ENCODE measurements at regions not wholly inside any gene's neighbourhood (a gene's known extent, or its start where the extent isn't known, plus 50 kb on each side); places are given as distances from the start of the nearest gene placed in this dataset.
A peak's percentile ranks its signal among the peaks of the same experiment; 100 is the strongest.

DNA sequence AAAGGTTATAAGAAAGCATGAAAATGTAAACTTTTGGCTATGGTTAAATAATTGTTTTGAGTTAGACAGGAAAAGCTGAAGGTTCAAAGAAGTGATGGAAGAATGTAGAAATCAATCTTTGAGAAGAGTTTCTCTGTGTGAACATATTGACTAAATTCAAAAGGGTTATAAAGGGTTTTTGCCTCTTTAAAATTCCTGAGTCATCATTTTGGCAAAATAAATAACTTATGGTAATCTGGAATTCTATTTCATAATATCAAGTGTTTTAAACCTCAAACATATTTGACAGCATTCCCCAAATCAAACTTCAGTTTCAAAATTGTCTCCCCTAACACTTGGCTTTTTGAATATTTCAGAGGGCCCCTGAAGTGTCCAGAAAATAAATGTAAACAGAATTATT, 60.6 kb upstream of the SPINK5 start:
- dilution Hi-C loops (cut with MboI; ENCODE audit: extremely low pct_ligation_motif_present, low sequenced_read_pairs), result no loop called here
- Histone ChIP-seq H3K79me2 (ENCODE audit: control insufficient read depth, insufficient read depth, low read length) (no peaks in the 10 kb centered on the region), H3K4me1 (ENCODE audit: control insufficient read depth, extremely low read depth, insufficient read depth, low read length) (no peaks in the 10 kb centered on the region), H3K27ac (ENCODE audit: insufficient read depth, low read depth, low read length) (no peak overlapping the region), H3K4me3 (replicated peaks in 1 of 3; ENCODE audit: insufficient read depth in 1 of 3, low read depth in 1 of 3, low read length in 3 of 3) (no peak overlapping the region), H3K9me3 (replicated peaks; ENCODE audit: control insufficient read depth, insufficient read depth, low read length) (no peaks in the 10 kb centered on the region), H3K4me2 (ENCODE audit: insufficient read depth, low read length) (no peak overlapping the region), H3K36me3 (ENCODE audit: control insufficient read depth in 2 of 2, extremely low read depth in 1 of 2, insufficient read depth in 2 of 2, low read length in 2 of 2) (no peaks in the 10 kb centered on the region), H3K9ac (replicated peaks; ENCODE audit: extremely low read depth, insufficient read depth, low read length) (no peak overlapping the region), H4K20me1 (replicated peaks; ENCODE audit: control insufficient read depth, extremely low read depth, insufficient read depth, low read length) (no peaks in the 10 kb centered on the region), H3K9me1 (replicated peaks; ENCODE audit: control insufficient read depth, extremely low read depth, insufficient read depth, low read length) (no peaks in the 10 kb centered on the region), H2AFZ (ENCODE audit: low read depth, low read length) (no peak overlapping the region), H3K27me3 (ENCODE audit: control insufficient read depth in 2 of 2, insufficient read depth in 2 of 2, low read length in 2 of 2) (no peaks in the 10 kb centered on the region)
- TF ChIP-seq, protein P1, sequence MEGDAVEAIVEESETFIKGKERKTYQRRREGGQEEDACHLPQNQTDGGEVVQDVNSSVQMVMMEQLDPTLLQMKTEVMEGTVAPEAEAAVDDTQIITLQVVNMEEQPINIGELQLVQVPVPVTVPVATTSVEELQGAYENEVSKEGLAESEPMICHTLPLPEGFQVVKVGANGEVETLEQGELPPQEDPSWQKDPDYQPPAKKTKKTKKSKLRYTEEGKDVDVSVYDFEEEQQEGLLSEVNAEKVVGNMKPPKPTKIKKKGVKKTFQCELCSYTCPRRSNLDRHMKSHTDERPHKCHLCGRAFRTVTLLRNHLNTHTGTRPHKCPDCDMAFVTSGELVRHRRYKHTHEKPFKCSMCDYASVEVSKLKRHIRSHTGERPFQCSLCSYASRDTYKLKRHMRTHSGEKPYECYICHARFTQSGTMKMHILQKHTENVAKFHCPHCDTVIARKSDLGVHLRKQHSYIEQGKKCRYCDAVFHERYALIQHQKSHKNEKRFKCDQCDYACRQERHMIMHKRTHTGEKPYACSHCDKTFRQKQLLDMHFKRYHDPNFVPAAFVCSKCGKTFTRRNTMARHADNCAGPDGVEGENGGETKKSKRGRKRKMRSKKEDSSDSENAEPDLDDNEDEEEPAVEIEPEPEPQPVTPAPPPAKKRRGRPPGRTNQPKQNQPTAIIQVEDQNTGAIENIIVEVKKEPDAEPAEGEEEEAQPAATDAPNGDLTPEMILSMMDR (IDR thresholded peaks at IDR 0.05; ENCODE audit: extremely low read depth in 1 of 2, insufficient read depth in 1 of 2, low read depth in 1 of 2, low read length in 2 of 2), result no peak
- no peak for TF ChIP-seq POLR2A (IDR thresholded peaks at IDR 0.05; ENCODE audit: low read depth, low read length)
- no peak for TF ChIP-seq GATA2 (IDR thresholded peaks at IDR 0.05; ENCODE audit: insufficient read depth, insufficient read length, low read depth, low read length)
- DNase-seq (ENCODE audit: low read depth, low spot score) (no peak), FAIRE-seq (peak; percentile 33)
- POLR2A ChIA-PET, result no interaction called here
- intact Hi-C loops (cut with micrococcal nuclease), result no loop called here
- CTCF ChIA-PET, result no interaction called here
- BruUV-seq (replicated peaks), result no TSS peak

DNA sequence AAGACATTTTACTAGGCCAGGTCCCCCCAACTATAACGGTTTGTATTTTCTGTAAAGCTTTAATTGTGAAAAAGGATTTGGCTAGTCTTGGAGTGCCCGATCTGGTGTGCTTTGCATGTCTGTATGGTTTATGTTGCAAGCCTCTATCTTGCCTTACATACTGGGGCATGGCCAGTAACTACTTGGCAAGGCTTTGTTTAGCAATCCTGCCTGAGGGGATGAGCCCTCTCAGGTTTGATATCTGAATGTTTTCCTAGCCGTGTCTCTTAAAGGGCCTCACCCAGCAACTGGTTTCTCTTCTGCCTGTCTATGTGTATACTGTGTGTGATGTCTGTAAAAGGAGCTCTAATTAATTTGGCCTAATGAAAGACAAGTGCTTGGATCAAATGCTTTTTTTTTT, 61.3 kb upstream of the SPINK5 start:
- ChIA-PET CTCF (no interaction called here), POLR2A (no interaction called here)
- BruUV-seq (replicated peaks), result no TSS peak
- DNase-seq (ENCODE audit: low read depth, low spot score), result no peak
- Histone ChIP-seq H2AFZ (ENCODE audit: low read depth, low read length) (no peak overlapping the region), H3K4me3 (replicated peaks in 1 of 3; ENCODE audit: insufficient read depth in 1 of 3, low read depth in 1 of 3, low read length in 3 of 3) (no peak overlapping the region), H3K27me3 (ENCODE audit: control insufficient read depth in 2 of 2, insufficient read depth in 2 of 2, low read length in 2 of 2) (no peaks in the 10 kb centered on the region), H3K9me3 (replicated peaks; ENCODE audit: control insufficient read depth, insufficient read depth, low read length) (no peaks in the 10 kb centered on the region), H3K9ac (replicated peaks; ENCODE audit: extremely low read depth, insufficient read depth, low read length) (no peak overlapping the region), H4K20me1 (replicated peaks; ENCODE audit: control insufficient read depth, extremely low read depth, insufficient read depth, low read length) (no peaks in the 10 kb centered on the region), H3K36me3 (ENCODE audit: control insufficient read depth in 2 of 2, extremely low read depth in 1 of 2, insufficient read depth in 2 of 2, low read length in 2 of 2) (no peaks in the 10 kb centered on the region), H3K4me1 (ENCODE audit: control insufficient read depth, extremely low read depth, insufficient read depth, low read length) (no peaks in the 10 kb centered on the region), H3K27ac (ENCODE audit: insufficient read depth, low read depth, low read length) (no peak overlapping the region), H3K4me2 (ENCODE audit: insufficient read depth, low read length) (no peak overlapping the region), H3K79me2 (ENCODE audit: control insufficient read depth, insufficient read depth, low read length) (no peaks in the 10 kb centered on the region), H3K9me1 (replicated peaks; ENCODE audit: control insufficient read depth, extremely low read depth, insufficient read depth, low read length) (no peaks in the 10 kb centered on the region)
- no peak for FAIRE-seq
- dilution Hi-C loops (cut with MboI; ENCODE audit: extremely low pct_ligation_motif_present, low sequenced_read_pairs), result no loop called here
- TF ChIP-seq FOS (IDR thresholded peaks at IDR 0.05; ENCODE audit: borderline replicate concordance, insufficient read depth, low read length) (no peak), MYC (IDR thresholded peaks at IDR 0.05; ENCODE audit: low read depth, low read length) (no peak), JUN (IDR thresholded peaks at IDR 0.05; ENCODE audit: borderline replicate concordance, insufficient read depth, insufficient read length, low read depth) (no peak), POLR2AphosphoS5 (IDR thresholded peaks at IDR 0.05; ENCODE audit: insufficient read depth, low read depth, low read length) (no peak), POLR2A (IDR thresholded peaks at IDR 0.05; ENCODE audit: low read depth, low read length) (no peak), EZH2 (IDR thresholded peaks at IDR 0.05; ENCODE audit: borderline replicate concordance, low read depth, low read length, severe bottlenecking) (no peak), GATA2 (IDR thresholded peaks at IDR 0.05; ENCODE audit: insufficient read depth, insufficient read length, low read depth, low read length) (no peak)
- TF ChIP-seq, protein P2, sequence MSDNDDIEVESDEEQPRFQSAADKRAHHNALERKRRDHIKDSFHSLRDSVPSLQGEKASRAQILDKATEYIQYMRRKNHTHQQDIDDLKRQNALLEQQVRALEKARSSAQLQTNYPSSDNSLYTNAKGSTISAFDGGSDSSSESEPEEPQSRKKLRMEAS (IDR thresholded peaks at IDR 0.05; ENCODE audit: insufficient read depth, insufficient read length), result no peak
- TF ChIP-seq, protein P1 (IDR thresholded peaks at IDR 0.05; ENCODE audit: extremely low read depth in 1 of 2, insufficient read depth in 1 of 2, low read depth in 1 of 2, low read length in 2 of 2), result no peak
- intact Hi-C loops (cut with micrococcal nuclease), result no loop called here

Measured in endothelial cell of umbilical vein (primary cell).